ENCODE measurements at regions not wholly inside any gene's neighbourhood (a gene's known extent, or its start where the extent isn't known, plus 50 kb on each side); places are given as distances from the start of the nearest gene placed in this dataset.
"Not testable (repeated sequence)": the region's sequence is repeated elsewhere in the genome, so short reads cannot be mapped to it uniquely, and the experiment has no call there.

- 10 to 12% methylated on average over 8 to 10 of the region's 10 CpGs for WGBS, 2 donors (ENCODE audit: low coverage in 1 of 2)
- peaks cover 0 to 11% (median 0%) of the 10 kb centered on the region in 3 donors for H3K9me3 ChIP-seq
- H3K4me3 ChIP-seq = no peak overlapping the region
- peaks cover 66% of the 10 kb centered on the region for H3K27me3 ChIP-seq
- no peaks in the 10 kb centered on the region for H3K36me3 ChIP-seq
- no peaks in the 10 kb centered on the region for H3K4me1 ChIP-seq
- H3K27ac ChIP-seq = no peak overlapping the region
- no peak for ATAC-seq
- TF ChIP-seq, protein P1, sequence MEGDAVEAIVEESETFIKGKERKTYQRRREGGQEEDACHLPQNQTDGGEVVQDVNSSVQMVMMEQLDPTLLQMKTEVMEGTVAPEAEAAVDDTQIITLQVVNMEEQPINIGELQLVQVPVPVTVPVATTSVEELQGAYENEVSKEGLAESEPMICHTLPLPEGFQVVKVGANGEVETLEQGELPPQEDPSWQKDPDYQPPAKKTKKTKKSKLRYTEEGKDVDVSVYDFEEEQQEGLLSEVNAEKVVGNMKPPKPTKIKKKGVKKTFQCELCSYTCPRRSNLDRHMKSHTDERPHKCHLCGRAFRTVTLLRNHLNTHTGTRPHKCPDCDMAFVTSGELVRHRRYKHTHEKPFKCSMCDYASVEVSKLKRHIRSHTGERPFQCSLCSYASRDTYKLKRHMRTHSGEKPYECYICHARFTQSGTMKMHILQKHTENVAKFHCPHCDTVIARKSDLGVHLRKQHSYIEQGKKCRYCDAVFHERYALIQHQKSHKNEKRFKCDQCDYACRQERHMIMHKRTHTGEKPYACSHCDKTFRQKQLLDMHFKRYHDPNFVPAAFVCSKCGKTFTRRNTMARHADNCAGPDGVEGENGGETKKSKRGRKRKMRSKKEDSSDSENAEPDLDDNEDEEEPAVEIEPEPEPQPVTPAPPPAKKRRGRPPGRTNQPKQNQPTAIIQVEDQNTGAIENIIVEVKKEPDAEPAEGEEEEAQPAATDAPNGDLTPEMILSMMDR (IDR thresholded peaks at IDR 0.05) = no peak
Measured at GRCh38 chr22:45090497-45090910, 73.2 kb upstream of the NUP50 start.

GRCh38 chr22:45091254-45091854 is 72.4 kb upstream of the NUP50 start:
- no peaks in the 10 kb centered on the region for H3K36me3 ChIP-seq
- no peaks in the 10 kb centered on the region for H3K4me1 ChIP-seq
- 57 to 100% methylated on average over 3 to 4 of the region's 33 CpGs for WGBS, 2 donors (ENCODE audit: low coverage in 1 of 2)
- H3K27me3 ChIP-seq = peaks cover 67% of the 10 kb centered on the region
- ATAC-seq = no peak
- H3K4me3 ChIP-seq = no peak overlapping the region
- TF ChIP-seq POLR2AphosphoS5 (IDR thresholded peaks at IDR 0.05) = no peak
- no peak for TF ChIP-seq EP300 (IDR thresholded peaks at IDR 0.05)
- TF ChIP-seq, protein P1 (IDR thresholded peaks at IDR 0.05) = no peak
- TF ChIP-seq POLR2A (IDR thresholded peaks at IDR 0.05) = no peak
- peaks cover 0 to 11% (median 0%) of the 10 kb centered on the region in 3 donors for H3K9me3 ChIP-seq
- H3K27ac ChIP-seq = no peak overlapping the region

- WGBS, 2 donors (ENCODE audit: low coverage in 1 of 2) = 76 to 84% methylated on average over 11 to 12 of the region's 20 CpGs
- peaks cover 0 to 11% (median 0%) of the 10 kb centered on the region in 3 donors for H3K9me3 ChIP-seq
- ATAC-seq, H3K36me3 ChIP-seq, H3K4me3 ChIP-seq, H3K27ac ChIP-seq, H3K4me1 ChIP-seq: not testable (repeated sequence)
- H3K27me3 ChIP-seq = peaks cover 67% of the 10 kb centered on the region
Measured at GRCh38 chr22:45091875-45092274, 71.8 kb upstream of the NUP50 start.

- ATAC-seq = no peak
- Histone ChIP-seq H3K4me3 (no peak overlapping the region), H3K4me1 (no peaks in the 10 kb centered on the region), H3K27ac (no peak overlapping the region), H3K9me3 (peaks cover 0 to 11% (median 0%) of the 10 kb centered on the region in 3 donors), H3K27me3 (peaks cover 66% of the 10 kb centered on the region), H3K36me3 (no peaks in the 10 kb centered on the region)
- TF ChIP-seq, protein P1 (IDR thresholded peaks at IDR 0.05) = no peak
- no peak for TF ChIP-seq EP300 (IDR thresholded peaks at IDR 0.05)
- TF ChIP-seq POLR2AphosphoS5 (IDR thresholded peaks at IDR 0.05) = no peak
- TF ChIP-seq POLR2A (IDR thresholded peaks at IDR 0.05) = no peak
- WGBS, 2 donors (ENCODE audit: low coverage in 1 of 2) = 96 to 98% methylated on average over 3 to 4 of the region's 4 CpGs
Measured at GRCh38 chr22:45092644-45093043, 71.1 kb upstream of the NUP50 start.

GRCh38 chr22:45093609-45094008 is 70.1 kb upstream of the NUP50 start:
- no peak for ATAC-seq
- Histone ChIP-seq H3K27me3 (peaks cover 74% of the 10 kb centered on the region), H3K27ac (no peak overlapping the region), H3K9me3 (peaks cover 0 to 11% (median 0%) of the 10 kb centered on the region in 3 donors), H3K36me3 (no peaks in the 10 kb centered on the region), H3K4me1 (no peaks in the 10 kb centered on the region), H3K4me3 (no peak overlapping the region)
- TF ChIP-seq EP300 (IDR thresholded peaks at IDR 0.05) = no peak
- TF ChIP-seq, protein P1 (IDR thresholded peaks at IDR 0.05) = no peak
- no peak for TF ChIP-seq POLR2A (IDR thresholded peaks at IDR 0.05)
- TF ChIP-seq POLR2AphosphoS5 (IDR thresholded peaks at IDR 0.05) = no peak
- 10 to 40% methylated on average over 2 to 3 of the region's 9 CpGs for WGBS, 2 donors (ENCODE audit: low coverage in 1 of 2)
